Endothelial cell of umbilical vein (primary cell): ENCODE measurements at regions not wholly inside any gene's neighbourhood (a gene's known extent, or its start where the extent isn't known, plus 50 kb on each side); places are given as distances from the start of the nearest gene placed in this dataset.

ENCODE experiments used
- CTCF ChIP-seq, 2 donors: IDR thresholded peaks; 1 replicate in 1 of 2; 2 replicates in 1 of 2; pipeline ENCODE4 v1.5.1; 2011; ENCODE audit warnings: low read length in 2 of 2, mild to moderate bottlenecking in 2 of 2, moderate library complexity in 2 of 2, control low read depth in 1 of 2, inconsistent platforms in 1 of 2, low read depth in 1 of 2; ENCODE audit not compliant: insufficient read depth in 1 of 2; ENCODE audit errors: extremely low read depth in 1 of 2
- EZH2 ChIP-seq: IDR thresholded peaks from 2 replicates; pipeline ENCODE4 v1.6.1; 2012; ENCODE audit warnings: borderline replicate concordance, low read depth, mild to moderate bottlenecking, moderate library complexity, low read length, inconsistent platforms; ENCODE audit not compliant: severe bottlenecking
- FOS ChIP-seq: IDR thresholded peaks from 2 replicates; pipeline ENCODE4 v1.6.1; 2011; ENCODE audit warnings: mild to moderate bottlenecking, low read length, moderate library complexity, borderline replicate concordance; ENCODE audit not compliant: insufficient read depth
- GATA2 ChIP-seq: IDR thresholded peaks from 2 replicates; pipeline ENCODE4 v1.7.0; 2011; ENCODE audit warnings: low read depth, mild to moderate bottlenecking, moderate library complexity, mixed read lengths, low read length; ENCODE audit not compliant: insufficient read length, insufficient read depth
- JUN ChIP-seq: IDR thresholded peaks from 2 replicates; pipeline ENCODE4 v1.6.1; 2011; ENCODE audit warnings: borderline replicate concordance, low read depth; ENCODE audit not compliant: insufficient read length, insufficient read depth
- MAX ChIP-seq: IDR thresholded peaks from 2 replicates; pipeline ENCODE4 v1.6.1; 2011; ENCODE audit not compliant: insufficient read depth, insufficient read length
- POLR2A ChIP-seq: IDR thresholded peaks from 2 replicates; pipeline ENCODE4 v1.6.1; 2012; ENCODE audit warnings: low read depth, mild to moderate bottlenecking, control low read depth, low read length
- POLR2AphosphoS5 ChIP-seq: IDR thresholded peaks from 2 replicates; pipeline ENCODE4 v1.6.1; 2012; ENCODE audit warnings: low read depth, mild to moderate bottlenecking, control low read depth, low read length, moderate library complexity; ENCODE audit not compliant: insufficient read depth

GRCh38 chr12:82625523-82625922 lies 61.2 kb upstream of the TMTC2 start:
- no peak for TF ChIP-seq POLR2A
- TF ChIP-seq CTCF (IDR thresholded peaks at IDR 0.05; ENCODE audit: extremely low read depth in 1 of 2, insufficient read depth in 1 of 2, low read depth in 1 of 2, low read length in 2 of 2), result no peak
- no peak for TF ChIP-seq POLR2AphosphoS5
- no peak for TF ChIP-seq MAX
- TF ChIP-seq GATA2, result no peak
- no peak for TF ChIP-seq EZH2
- TF ChIP-seq FOS, result no peak
- TF ChIP-seq JUN, result no peak
